HTR-8/SVneo (cell line): ENCODE measurements at regions not wholly inside any gene's neighbourhood (a gene's known extent, or its start where the extent isn't known, plus 50 kb on each side); places are given as distances from the start of the nearest gene placed in this dataset.

Source experiments
- DNase-seq: peaks from one replicate; pipeline ENCODE4 v3.0.0; 2011; ENCODE audit warnings: low spot score, mixed read lengths; ENCODE audit not compliant: insufficient read length
- FAIRE-seq: peaks from 2 replicates; lab custom pipeline; 2011; peaks lifted over from hg19 to GRCh38; lab: Jason Lieb, UNC

GRCh38 chr4:134027931-134028330, 173.7 kb downstream of the PABPC4L start:
- DNase-seq = no peak
- FAIRE-seq = no peak

- DNase-seq = no peak
- FAIRE-seq = no peak
Observed at GRCh38 chr4:134024251-134024650, 177.3 kb downstream of the PABPC4L start.

- DNase-seq = no peak
- no peak for FAIRE-seq
Observed at GRCh38 chr4:134019657-134020056, 181.9 kb downstream of the PABPC4L start.

DNA sequence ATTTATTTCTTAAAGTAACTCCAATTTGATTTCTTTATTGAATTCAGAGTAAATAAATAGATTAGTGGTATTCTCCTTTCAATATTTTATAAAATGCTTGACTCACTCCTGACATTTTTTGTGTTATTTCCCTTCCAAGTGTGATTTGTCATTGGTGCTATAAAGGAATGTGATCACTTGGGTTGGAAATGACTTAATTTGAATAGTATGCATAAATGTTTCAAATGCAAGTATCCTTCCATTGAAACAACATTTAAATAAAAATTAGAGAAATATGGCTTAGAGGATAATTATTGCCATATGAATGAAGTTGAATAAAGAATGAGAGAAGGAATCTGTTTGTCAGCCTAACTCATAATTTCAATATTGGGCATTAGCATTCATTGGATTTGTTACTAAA, 182.7 kb downstream of the PABPC4L start:
- DNase-seq = no peak
- FAIRE-seq = no peak

DNA sequence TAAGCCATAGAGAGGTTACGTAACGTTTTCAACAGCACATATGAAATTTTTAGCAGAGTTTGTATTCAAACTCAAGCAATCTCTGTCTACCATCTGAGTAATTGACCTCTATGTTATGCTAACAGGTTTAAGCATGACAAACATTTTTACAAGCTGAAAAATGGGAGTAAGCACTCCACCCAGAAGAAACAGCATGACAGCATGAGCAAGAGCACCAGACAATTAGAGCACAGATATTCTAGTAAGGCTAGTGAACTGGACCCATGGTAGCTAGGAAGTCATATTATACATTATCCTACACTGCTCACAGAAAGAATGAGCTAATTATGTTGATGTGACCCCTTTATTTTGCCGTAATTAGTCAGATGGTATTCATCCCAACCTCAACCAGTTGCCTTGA, 200.5 kb downstream of the PABPC4L start:
- DNase-seq (no peak), FAIRE-seq (no peak)

DNA sequence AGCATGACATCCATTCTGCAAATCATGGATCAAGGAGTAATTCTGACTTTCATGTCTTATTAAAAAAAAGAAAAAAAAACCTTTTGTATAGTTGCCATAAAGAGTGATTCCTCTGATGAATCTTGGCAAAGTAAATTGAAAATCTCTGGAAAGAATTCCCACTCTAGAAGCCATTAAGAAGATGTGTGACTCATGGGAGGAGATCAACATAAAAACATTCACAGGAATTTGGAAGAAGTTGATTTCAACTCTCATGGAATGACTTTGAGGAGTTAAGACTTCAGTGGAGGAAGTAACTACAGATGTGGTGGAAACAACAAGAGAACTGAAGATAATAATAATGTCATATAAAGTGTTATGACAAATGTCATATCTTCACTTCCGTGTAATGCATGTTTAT, 204.2 kb downstream of the PABPC4L start:
- FAIRE-seq = no peak
- DNase-seq = no peak

DNA sequence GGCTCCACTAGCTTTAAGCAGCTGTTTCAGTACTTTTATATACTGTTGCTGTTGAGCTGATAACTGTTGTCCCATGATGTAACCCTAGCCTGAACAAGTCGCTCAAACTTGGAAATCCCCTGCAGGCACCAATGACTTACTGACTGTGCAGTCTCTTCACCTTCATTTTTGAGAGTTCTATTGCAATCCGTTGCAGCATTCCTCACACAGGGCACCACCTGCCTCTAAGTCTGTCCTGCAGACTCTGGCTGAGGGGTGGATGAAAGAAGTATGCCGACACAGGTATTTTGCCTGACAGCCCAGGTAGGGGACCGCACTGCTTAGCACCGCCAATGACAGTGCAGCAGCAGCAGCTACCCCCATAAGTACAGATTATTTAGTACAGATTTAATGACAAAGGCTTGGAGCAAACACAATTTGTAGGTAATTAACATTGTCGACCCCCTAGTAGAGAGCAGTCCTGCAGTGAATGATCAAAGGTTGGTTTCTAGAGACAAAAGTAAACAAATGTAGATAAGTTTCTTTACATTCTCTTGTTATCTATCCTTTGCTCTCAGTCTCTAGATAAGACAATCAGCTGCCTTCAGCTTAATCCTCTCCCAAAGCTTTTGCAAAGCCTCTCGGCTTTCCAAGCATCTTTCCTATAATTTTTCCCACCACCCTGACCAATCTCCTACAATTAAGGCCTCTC, 205.0 kb downstream of the PABPC4L start:
- FAIRE-seq = no peak
- no peak for DNase-seq

GRCh38 chr4:133995243-133995960, 206.2 kb downstream of the PABPC4L start:
- DNase-seq (no peak), FAIRE-seq (no peak)

- FAIRE-seq (no peak), DNase-seq (no peak)
Observed at GRCh38 chr4:133982533-133983224, 218.9 kb downstream of the PABPC4L start.

DNA sequence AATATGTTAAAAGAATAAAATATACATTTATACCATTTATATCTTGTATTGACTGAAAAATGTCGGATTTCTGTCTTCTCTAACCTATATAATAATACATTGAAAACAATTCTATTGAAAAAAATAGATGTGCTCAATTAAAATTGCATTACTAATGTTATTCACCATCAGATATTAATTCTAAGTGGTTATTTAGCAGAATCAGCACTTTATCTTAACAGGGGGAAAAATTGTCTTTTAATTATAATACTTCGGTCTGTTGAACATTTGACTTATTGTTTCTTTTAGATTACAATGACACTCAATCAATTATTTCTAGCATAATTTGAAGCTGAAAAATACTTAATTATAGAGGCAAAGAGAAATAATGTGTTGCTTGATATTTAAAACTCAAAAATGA, 220.3 kb downstream of the PABPC4L start:
- DNase-seq = no peak
- no peak for FAIRE-seq

- DNase-seq (no peak), FAIRE-seq (no peak)
Observed at GRCh38 chr4:133972586-133972985, 229.0 kb downstream of the PABPC4L start.

DNA sequence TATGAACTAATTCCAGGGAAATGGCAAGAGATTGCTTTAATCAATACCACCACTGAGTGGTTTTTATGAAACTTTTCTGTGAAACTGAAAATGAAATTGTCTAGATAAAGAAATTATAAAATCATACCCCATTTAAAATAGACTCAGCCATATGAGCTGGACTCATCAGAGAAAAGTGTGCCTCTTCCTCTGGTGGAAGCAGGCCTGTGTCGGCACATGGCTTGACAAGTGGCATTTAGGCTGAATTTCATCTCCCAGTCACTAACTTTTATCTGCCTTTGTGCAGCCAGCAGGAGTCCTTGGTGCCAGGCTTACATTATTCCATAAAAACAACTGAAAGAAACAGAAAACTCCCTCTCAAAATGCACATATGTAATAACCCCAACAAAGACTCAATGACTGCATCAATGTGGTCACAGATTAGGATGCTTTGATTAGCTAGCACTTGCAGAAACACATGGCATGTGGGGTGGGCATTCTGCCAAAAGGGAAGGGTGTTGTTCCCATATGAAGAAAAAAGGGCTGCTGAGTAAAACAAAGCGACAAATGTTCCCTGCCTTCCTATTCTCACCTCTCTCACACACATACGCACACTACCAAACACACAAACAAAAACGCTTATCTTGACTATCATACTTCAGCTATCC, 232.3 kb downstream of the PABPC4L start:
- DNase-seq (no peak), FAIRE-seq (no peak)

DNA sequence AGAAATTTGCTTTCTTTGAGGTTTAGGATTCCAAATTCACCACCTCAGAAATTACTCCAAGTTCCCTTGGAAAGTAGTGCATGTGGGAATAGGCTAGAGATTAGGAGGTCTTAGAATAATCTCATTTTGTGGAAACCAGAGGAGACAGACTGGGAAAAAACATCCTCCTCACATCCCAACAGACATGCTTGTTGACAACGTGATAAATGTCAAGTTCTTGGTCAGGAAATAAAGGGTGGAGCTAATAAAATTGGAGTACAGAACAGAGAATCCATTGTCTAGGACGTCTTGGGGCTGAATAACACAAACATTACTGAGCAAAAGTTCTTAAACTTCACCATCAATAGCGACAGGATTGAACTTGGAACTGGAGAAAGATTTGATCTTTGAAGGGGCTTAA, 233.4 kb downstream of the PABPC4L start:
- DNase-seq = no peak
- no peak for FAIRE-seq

GRCh38 chr4:133960975-133961374, 240.6 kb downstream of the PABPC4L start:
- DNase-seq (no peak), FAIRE-seq (no peak)

GRCh38 chr4:133943081-133943480, 258.5 kb downstream of the PABPC4L start:
- FAIRE-seq = no peak
- no peak for DNase-seq

- FAIRE-seq (no peak), DNase-seq (no peak)
Observed at GRCh38 chr4:133938061-133938460, 263.5 kb downstream of the PABPC4L start.

DNA sequence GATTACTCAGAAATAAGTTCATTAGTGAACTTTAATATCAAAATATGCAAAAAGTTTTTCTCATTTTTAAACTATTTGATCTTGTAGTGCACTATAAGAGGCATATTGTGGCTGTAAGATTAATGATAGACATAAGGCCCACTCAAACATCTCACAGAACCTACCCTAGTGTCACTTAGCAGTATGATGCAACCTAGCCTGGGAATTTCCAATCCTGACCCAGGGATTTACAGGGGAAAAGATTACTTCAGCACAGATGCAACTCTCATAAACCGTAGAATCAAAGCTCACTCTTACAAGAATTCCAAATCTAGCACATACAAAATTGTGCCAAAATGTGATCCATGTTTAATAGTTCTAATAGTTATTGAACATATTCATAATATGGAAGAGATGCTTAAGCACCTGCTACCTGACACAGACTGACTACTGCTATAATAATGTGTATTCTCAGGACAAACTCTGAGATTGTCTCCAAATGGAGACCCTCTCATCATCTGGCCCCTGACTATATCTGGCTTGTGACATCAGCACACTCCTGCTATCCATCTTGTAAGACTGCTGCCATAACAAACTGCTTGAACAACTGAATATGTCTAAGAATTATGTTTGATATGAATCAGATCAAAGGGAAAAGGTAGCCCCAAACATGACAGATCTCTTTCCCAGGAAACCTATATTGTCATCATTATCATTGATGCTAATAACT, 271.9 kb downstream of the PABPC4L start:
- no peak for FAIRE-seq
- DNase-seq = no peak

DNA sequence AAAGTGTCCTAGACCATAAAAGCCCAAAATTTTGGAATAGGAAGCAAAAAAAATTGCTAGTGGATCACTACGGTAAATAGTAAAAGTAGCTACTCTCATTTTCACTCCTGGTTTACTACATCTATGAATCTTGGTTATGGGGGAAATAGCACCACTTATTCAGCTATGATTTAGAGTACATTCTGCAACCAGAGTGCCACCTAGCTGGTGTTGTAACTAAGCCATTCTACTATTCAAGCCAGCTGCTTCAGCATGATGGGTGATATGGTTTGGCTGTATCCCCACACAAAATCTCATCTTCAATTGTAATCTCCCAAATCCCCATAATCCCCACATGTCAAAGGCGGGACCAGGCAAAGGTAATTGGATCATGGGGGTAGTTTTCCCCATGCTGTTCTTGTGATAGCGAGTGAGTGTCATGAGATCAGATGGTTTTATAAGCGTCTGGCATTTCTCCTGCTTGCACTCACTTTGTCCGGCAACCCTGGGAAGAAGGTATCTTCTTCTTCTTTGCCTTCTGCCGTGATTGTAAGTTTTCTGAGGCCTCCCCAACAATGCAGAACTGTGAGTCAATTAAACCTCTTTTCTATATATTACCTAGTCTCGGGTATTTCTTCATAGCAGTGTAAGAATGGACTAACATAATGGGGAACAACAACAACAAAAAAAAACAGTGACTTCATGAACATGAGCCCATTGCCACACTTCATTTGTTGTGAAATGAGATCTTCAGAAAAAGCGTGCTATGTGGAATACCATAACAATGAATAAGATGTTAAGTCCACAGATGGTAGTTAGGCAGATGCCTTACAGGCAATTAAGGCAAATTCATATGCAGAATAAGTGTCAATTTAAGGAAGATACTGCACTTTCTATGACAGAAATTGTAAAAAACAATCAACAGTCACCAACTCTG, 280.1 kb downstream of the PABPC4L start:
- no peak for FAIRE-seq

DNA sequence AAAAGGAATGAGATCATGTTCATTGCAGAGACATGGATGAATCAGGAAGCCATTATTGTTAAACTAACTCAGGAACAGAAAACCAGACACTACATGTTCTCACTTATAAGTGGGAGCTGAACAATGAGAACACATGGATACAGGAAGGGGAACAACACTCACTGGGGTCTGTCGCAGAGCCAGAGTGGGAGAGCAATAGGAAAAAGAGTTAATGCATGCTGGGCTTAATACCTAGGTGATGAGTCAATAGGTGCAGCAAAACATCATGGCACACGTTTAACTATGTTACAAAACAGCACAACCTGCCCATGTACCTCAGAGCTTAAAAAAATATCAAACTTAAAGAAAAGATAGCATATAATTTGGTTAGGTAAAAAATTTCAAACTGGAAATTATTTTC, 281.4 kb downstream of the PABPC4L start:
- DNase-seq = no peak
- FAIRE-seq = no peak

More for the DNA sequence above, 280.1 kb downstream of the PABPC4L start:
- DNase-seq = peak; percentile 1
